ENCODE measurements at regions not wholly inside any gene's neighbourhood (a gene's known extent, or its start where the extent isn't known, plus 50 kb on each side); places are given as distances from the start of the nearest gene placed in this dataset.

GRCh38 chr15:32222716-32223115 is 180.4 kb downstream of the GOLGA8K start:
- TF ChIP-seq CTCF (IDR thresholded peaks at IDR 0.05) (no peak), POLR2A (IDR thresholded peaks at IDR 0.05; ENCODE audit: low read length) (no peak), CEBPB (IDR thresholded peaks at IDR 0.05) (no peak), MYC (IDR thresholded peaks at IDR 0.05; ENCODE audit: borderline replicate concordance, low read length) (no peak), ZSCAN20 (CRISPR knock-in tag; IDR thresholded peaks at IDR 0.05) (no peak)
- TF ChIP-seq, protein P1, sequence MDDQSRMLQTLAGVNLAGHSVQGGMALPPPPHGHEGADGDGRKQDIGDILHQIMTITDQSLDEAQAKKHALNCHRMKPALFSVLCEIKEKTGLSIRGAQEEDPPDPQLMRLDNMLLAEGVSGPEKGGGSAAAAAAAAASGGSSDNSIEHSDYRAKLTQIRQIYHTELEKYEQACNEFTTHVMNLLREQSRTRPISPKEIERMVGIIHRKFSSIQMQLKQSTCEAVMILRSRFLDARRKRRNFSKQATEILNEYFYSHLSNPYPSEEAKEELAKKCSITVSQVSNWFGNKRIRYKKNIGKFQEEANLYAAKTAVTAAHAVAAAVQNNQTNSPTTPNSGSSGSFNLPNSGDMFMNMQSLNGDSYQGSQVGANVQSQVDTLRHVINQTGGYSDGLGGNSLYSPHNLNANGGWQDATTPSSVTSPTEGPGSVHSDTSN (IDR thresholded peaks at IDR 0.05) = no peak
